Peyer's patch (tissue), 4 donors: ENCODE measurements at regions not wholly inside any gene's neighbourhood (a gene's known extent, or its start where the extent isn't known, plus 50 kb on each side); places are given as distances from the start of the nearest gene placed in this dataset.

Source experiments
- CTCF ChIP-seq, 6 experiments: fragments of 450-650 bp in 4 of 6; fragments of 200-600 bp in 2 of 6; sonication (generic) in 1 of 6; IDR thresholded peaks; one replicate each; pipeline ENCODE4 v1.5.1; 2017 to 2019; ENCODE audit warnings: antibody characterized with exemption in 6 of 6, mild to moderate bottlenecking in 3 of 6, moderate library complexity in 1 of 6
- POLR2A ChIP-seq, 2 donors: fragments of 450-650 bp; IDR thresholded peaks; one replicate each; pipeline ENCODE4 v1.5.1; 2017; ENCODE audit warnings: antibody characterized with exemption in 2 of 2, mild to moderate bottlenecking in 2 of 2, moderate library complexity in 2 of 2

DNA sequence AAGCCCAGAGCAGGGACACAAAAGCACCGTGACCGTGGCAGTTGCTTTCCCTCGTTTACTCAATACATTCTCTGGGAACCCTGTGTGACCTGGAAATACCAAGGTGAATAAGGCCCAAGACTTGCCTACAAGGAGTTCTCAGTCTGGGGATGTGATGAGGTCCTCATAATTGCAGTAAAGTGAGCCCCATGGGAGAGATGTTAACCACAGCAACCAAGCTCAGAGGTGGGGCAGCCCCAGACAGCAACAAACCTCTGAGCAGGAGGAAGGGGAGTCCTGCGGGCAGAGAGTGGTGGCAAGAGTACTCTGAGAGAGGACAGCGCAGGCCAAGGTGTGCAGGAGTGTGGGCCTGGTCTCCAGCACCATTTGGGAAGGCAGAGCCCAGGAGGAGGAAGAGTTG, 91.6 kb downstream of the TTC32 start:
- TF ChIP-seq POLR2A (IDR thresholded peaks at IDR 0.05) = no peak
- no peak for TF ChIP-seq CTCF (IDR thresholded peaks at IDR 0.05)
